Medulla oblongata (tissue), 1 donor: ENCODE measurements at regions not wholly inside any gene's neighbourhood (a gene's known extent, or its start where the extent isn't known, plus 50 kb on each side); places are given as distances from the start of the nearest gene placed in this dataset.

Experiments
- DNase-seq: peaks from one replicate; pipeline ENCODE4 v3.0.0-alpha.2; 2015; ENCODE audit errors: extremely low spot score

DNA sequence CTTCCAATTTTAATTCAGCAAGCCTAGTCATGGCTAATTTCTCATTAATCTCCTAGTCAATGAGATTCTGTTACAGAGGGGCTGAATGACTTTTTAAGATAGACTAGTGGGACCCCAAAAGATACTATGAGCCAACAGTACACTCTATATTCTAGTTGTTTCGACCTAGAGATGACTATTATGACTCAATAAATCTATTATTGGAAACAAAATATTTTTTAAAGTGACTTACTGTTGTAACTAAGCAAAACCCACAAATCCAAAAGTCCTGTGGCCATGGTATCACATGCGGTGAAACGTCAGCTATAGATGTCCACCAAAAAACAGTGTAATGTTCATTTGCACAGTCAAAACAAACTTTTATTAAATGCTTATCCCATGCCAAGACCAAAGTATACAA lies 95.3 kb upstream of the ADO start:
- DNase-seq: no peak

DNA sequence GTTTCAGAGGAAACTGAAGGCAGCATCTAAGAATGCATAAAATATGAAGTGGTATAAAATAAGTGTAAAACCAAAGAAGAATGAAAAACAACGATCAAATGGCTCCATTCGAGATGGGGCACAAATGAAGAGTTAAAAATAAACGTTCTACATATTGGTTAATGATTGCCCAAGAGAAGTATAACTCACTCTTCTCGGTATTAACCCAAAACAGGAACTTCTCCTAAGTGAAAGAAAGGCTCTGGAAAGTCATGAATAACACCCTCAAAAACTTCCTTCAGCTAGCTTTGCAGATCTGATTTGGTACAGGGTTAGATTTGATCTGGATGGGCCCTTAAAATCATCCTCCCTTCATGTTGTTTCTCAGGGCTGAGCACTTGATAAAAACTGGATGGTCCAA lies 94.3 kb upstream of the ADO start:
- peak; percentile 10 for DNase-seq

DNA sequence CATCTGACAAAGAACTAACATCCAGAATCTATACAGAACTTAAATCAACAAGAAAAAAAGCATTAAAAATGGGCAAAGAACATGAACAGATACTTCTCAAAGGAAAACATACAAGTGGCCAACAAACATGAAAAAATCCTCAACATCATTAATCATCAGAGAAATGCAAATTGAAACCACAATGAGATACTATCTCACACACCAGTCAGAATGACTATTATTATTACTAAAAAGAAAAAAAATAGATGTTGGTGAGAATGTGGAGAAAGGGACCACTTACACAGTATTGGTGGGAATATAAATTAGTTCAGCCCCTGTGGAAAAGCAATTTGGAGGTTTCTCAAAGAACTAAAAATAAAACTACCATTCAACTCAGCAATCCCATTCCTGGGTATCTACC lies 89.1 kb upstream of the ADO start:
- DNase-seq: no peak

DNA sequence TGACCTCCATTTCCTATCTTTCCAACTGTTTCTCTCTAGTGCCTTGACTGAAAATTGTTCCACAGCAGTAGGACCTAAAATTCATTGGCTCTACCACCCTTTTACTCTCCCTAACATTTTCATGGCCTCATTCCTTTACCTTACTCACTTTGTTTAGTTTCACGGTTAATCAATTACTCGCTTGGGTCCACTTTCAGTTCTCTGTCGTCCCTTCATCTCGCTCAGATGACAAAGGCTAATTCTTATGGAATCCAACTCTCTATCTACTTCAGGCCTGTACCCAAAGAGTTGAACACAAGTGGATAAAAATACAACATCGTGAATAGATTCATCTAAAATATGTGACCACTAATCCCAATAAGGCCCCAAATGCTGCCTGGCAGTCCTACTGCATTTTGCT lies 85.9 kb upstream of the ADO start:
- DNase-seq: no peak

DNA sequence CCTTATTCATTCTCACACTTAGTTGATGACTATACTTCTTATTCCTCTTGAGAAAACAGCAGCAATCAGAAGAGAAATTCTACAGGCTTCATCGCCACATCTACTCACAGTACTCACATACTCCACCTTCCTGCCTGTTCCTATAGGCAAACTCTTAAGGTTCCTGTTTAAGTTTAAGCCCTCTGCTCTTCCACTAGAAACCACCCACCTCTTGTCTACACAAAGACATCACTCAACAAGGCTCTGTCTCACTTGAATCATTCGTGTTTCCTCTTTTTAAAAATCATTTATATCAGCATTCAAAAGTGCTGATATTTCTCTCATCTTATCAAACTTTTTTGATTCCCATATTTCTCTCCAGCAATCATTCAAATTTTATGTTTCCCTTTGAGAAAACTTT lies 85.5 kb upstream of the ADO start:
- no peak for DNase-seq

DNA sequence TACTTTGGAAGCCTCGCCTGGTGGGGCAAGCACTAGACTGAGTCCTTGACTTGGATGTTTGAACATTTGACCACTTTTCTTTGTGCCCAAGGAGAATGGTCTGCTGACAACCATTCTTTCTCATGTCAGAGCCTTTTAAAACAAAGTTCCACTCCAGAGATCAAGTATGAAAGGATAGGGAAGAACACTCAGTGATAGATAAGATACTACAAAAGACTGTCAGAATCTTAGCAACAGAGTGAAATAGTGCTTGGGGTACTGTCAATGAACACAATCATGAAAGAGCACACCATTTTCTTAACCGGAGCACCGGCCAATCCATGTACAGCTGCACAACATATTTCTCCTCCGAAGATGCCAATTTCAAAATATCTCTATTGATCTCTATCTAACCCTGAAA lies 82.8 kb upstream of the ADO start:
- no peak for DNase-seq

DNA sequence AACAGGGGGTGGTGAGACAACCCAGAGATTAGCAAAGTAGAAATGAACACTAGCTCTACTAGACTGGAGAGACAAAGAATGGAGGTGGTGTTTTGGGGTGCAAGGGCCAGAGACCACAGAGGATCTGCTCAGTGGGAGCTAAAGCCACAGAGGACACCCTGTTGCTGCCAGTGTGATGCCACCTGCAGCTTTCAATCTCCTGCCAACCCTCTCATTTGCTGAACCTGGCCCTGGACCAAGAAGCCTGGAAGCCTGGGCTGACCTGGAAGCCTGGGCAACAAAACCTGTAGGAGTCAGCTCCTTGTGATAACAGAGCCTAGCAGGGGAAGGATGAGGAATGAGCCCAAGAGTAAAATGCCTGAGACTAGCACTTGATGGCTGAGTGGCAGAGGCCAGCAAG lies 81.1 kb upstream of the ADO start:
- no peak for DNase-seq

DNA sequence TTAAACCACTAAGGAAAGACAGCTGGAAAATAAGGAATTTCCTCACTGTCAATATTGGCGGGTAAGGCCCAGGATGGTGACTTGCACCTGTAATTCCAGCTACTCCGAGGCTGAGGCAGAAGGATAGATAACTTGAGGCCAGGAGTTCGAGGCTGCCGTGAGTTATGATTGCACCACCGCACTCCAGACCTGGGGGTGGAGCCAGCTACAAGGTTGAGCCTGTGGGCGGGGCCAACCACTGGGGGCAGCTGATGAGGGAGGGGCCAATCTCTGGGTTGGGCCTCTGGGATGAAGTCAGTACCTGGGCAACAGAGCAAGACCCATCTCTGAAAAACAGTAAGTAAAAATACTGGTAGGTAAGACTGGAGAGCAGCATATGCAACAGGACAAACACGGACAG lies 80.1 kb upstream of the ADO start:
- no peak for DNase-seq

DNA sequence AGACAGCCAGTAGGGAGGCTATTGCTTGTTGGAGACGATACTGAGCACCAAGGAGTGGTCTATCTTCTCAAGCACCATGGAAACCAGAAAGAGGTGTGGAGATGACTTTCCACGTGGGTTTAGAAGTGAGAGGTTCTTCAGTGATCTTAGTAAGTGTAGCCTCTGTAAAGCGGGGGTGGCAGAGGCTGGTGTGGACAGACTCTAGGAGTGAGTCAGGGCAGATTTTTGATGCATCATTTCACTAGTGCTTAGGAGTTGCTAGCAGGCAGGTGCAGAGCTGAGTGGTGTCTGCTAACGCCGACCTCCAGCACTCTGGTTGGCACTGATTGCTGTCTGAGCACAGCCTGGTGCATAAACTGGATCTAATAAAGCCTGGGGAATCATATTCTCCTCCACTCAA lies 78.4 kb upstream of the ADO start:
- DNase-seq: no peak

DNA sequence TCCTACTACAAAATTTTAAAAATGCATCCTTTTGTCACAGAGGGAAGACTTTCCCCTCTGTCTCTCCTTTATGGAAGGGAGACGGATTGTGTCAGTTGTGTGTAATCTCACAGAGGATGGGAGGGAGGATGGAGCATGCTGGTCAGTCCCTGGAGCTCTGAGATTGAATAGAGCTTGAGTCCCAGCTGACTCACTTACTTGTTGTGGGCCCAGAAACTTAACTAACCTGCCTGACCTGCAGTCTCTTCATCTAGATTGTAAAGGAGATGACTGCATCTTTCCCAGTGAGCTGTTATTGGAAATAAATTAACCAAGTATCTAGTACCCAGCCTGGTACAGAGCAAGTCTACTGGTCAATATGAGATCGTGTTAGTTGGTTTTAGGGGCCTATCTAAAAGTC lies 77.9 kb upstream of the ADO start:
- no peak for DNase-seq

DNA sequence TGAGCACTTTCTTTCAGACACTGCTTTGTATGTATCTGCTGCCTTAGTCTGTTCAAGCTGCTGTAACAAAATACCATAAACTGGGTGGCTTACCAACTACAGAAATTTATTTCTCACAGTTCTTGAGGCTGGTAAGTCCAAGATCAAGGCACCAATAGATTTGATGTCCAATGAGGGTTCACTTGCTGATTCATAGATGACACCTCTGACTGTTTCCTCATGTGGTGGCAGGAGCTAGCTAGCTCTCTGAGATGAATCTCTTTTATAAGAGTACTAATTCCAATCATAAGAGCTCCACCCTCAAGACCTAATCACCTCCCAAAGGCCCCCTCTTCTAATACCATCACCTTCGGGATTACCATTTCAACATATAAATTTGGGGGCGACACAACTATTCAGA lies 76.6 kb upstream of the ADO start:
- DNase-seq: no peak

DNA sequence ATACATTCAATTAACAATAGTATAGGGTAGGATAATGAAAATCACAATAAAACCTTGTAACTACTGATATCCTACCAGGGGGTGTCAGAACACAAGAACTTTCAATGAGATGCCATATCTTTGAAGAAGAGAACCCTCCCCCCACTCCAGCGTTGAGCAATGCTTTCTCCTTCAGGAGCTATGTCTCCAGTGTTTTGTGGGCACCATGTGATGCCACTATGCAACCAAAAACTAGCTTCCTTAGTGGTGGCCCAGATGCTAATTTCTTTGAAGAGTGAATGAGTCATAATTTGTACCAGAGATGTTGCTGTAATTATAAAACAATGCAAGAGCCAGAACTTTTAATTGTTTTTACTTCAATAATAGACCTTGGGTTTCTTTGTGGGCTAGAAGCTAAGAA lies 76.0 kb upstream of the ADO start:
- no peak for DNase-seq

DNA sequence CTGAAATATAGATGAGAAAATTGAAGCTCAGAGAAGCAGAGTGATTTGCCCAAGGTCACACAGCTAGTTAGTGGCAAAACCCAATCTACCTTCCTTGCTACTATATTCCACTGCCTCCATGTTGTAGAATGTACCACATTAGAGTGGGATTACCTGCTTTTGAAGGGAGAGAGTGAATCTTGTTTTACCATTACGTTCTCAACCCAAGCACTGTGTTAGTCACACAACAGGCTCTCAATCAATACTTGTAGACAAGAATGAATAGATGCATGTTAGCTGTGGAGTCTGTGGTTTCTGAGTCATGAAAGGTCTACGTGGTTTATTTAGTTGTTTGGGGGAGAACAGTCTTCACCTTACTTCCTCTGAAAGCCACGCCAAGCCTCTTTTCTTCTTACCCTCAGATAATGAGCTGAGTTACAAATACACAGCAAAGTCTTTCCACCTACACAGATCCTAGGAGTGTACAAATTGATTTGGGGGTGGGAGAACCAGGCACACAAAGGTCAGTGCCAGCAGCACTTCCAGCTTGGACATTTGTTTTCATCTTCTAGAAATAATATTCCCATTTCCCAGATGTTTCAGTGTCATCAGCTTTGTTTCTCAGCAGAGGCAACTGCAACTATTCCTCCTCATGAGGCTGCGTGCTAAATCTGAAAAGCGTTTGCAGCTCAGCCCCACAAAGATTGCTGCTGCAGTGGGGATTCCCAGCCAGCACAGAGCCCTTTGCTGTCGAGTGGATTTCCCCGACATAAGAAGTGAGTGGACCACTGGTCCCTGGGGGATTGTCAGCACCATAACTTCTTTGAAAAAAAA lies 71.5 kb upstream of the ADO start:
- no peak for DNase-seq

DNA sequence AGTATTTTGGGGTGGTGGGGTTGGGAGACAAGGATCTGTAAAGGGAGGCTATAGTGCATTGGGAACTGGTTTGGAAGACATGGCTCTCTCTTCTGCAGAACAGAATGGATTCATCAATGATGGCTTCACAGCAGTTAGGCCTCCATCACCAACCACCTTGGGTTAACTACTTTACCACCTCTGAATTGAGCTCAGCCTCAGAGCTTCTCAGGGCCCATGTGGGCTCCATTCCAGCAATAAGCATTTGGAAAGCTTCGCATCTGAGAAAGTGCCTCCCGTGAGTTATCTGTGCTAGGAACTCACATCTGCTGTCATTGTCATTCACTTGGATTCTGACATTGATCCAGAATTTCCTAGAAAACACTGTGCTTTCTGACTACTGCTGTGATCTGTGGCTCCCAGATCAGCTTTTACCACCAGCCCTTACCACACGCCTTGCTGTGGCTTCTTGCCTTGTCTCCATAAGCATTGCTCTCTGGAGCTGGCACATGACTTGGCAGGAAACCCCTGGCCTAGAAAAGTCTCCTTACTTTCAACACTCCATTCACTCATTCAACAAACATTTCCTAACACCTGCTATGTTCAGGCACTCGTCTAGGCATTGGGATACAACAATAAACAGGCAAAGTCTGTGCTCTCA lies 70.7 kb upstream of the ADO start:
- no peak for DNase-seq

DNA sequence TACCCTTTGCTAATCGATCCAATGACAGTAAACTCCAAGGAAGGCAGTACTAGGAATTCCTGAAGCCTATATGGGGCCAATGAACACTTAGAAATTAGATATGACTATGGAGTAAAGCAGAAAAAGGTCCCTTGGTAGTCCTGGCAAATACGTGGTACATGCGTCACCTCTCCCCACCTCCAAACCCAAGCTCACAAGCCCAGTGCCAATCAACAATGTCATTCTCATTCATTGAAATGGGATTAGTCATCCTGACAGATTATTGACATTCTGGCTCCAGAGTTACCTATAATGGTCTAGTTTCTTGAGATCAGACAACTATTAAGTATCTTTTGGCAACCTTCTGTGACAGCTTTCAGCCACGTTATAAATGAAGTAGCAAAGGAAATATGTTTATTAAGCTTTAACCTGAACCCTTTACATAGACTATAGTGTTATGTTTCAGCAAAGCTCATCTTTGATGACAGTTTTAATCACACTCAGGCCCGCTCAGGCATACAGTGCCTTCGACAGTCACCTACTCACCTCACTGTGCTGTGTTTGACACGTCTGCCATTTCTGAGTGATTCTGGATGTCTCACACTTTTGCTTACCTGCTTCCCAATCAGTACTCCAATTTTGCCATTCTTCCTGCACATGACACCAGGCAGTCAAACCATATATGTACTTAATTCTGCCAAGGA lies 69.6 kb upstream of the ADO start:
- no peak for DNase-seq

DNA sequence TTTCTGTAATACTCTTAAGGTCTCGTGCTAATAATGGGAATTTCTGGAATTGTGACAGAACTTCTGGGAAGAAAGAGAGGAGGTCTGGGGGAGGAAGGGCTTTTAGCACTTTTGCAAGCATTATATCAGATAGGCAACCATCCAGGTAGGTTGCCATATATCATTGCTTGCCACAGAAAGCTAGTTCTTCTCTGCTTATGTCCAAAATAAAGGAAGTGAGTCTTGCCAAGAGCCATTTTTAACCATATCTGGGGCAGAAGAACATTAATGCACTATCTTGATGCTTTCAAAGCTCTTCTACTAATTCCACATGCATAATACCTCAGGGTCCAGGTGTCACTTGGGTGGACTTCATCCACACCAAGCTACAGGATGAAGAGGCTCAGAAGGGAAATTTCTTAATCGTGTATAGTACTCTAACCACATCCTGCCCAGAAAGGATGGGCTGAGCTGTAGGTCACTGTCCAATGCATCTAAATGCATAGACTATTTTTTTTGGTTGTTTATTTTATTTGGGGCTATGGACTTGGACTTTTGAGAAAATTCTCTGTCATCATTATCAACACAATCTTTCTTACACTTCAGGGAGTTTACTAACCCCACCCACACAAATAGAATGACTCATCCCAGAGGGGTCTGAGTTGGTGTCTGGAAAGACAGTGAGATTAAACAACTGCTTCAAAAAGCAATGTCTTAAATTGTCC lies 68.9 kb upstream of the ADO start:
- no peak for DNase-seq

DNA sequence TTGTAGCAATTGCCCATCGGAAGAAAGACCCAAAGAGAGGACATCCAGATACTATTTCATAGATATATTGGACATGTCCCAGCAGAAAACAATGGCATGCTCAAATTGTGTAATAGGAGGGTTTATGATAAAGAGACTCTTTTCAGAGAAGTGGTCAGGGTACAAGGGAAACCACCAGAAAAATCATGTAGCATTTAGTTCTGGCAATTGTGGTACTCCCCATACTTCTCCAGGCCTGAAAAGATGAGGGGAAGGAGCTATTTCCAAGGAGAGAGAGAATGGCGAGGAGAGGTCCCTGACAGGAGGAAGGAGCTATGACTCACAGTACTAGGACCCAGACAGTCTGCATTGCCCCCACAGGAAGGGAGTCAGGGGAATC lies 68.4 kb upstream of the ADO start:
- DNase-seq: no peak

DNA sequence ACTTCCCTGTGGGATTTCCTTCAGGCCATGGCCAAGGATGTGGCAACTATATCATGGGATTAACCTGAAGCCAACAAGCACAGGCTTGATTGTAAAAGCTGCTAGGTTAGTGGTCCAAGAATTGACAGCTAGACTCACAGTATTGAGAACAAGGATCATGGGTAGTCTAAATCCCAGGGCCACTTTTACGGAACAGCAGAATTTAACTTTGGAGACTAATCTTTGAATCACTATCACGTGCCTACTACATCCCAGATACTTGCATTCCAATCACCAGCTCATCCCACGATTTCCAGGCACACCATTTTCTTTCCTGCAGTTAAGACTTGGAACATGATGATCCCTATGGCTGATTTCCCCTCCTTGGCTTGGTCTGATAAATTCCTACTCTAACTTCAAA lies 65.6 kb upstream of the ADO start:
- no peak for DNase-seq

DNA sequence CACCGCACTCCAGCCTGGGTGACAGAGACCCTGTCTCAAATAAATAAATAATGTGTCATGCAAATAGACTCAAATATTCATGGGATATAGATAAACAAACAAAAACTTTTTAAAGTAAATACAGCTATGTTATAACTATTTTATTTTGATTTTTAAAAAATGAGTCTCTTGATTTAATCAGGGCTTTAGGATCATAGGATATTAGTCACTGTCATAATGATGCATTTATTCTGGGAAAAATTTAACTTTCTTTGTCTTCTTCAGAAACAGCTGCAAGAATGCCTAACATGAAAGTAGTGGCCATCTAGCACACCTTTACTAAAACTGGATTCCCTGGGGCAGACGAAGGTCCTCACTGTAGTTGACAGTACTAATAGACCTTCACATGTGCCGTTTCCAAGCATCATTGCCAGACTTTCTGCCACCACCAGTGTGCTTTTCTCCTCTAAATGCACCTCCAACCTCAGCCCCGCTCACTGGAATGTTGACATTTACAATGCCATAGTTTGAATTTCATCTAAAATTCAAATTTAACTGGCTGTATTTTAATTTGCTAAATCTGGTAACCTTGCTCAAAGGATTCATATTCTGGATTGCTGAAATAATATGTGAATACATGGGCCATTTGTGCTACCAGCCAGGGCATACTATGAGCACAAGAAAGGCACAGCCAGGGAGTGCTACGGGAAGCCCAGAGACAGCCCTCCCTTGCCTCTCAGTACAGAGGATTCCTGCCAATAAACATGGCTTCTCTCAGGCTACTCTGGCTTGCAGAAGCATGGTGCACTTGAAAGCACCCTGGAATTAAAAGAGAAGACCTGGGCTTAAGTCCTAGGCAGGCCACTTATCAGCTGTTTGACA lies 63.4 kb upstream of the ADO start:
- no peak for DNase-seq

DNA sequence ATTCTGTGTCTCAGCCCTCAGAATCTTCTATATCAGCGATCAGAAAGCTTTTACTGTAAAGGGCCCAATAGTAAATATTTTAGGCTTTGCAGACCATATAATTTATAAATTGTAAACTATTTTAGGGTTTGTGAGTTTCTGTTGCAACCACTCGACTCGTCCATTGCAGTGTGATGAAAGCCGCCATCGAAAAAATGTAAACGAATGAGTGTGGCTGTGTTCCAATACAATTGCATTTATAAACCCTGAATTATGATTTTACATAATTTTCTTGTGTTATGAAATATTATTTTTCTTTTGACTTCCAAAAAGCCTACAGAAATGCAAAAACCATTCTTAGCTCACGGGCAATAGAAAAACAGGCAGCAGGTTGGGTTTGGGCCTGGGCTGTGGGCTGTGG lies 62.5 kb upstream of the ADO start:
- no peak for DNase-seq

DNA sequence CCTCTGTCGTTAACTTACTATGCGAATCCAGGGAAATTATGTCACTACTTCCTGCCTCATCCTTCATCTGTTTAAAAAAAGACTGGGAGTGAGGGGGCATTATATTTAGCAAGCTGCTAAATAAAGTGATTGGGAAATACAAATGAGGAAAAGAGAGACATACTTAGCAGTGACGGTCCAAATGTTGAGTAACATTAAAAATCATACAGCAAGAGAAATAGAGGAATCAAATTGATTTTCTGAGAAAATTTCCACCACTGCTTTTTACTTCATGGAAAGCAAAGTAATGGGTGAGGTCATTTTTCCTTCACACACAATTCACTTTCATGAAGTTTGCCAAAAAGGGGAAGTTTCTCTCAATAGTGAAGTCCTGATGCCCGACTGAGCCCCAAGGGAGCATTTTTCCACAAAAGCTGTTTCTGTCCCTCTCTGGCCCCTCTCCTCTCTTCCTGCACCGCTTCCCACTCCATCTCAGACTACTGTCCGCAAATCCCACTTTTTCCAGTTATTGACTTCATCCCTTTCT lies 61.9 kb upstream of the ADO start:
- peak; percentile 33 for DNase-seq
